Motor neuron (in vitro differentiated cells): ENCODE measurements at regions not wholly inside any gene's neighbourhood (a gene's known extent, or its start where the extent isn't known, plus 50 kb on each side); places are given as distances from the start of the nearest gene placed in this dataset.

ENCODE experiments used
- ATAC-seq, 8 experiments: fragments of 200-7000 bp; cut with Tn5 transposase; replicated peaks in 6 of 8; 2 replicates each; pipeline ENCODE4 v1.8.0; 2021; ENCODE audit warnings: mild to moderate bottlenecking in 8 of 8, moderate library complexity in 8 of 8
- H3K27ac ChIP-seq, 2 donors: fragments of 250-450 bp; sonication (Bioruptor Pico); 2 replicates each; pipeline ENCODE4 v1.9.0; 2021; ENCODE audit warnings: antibody characterized with exemption in 2 of 2, mild to moderate bottlenecking in 2 of 2, moderate library complexity in 1 of 2
- H3K4me1 ChIP-seq, 2 donors: fragments of 250-450 bp; sonication (Bioruptor Pico); replicated peaks in 1 of 2; 2 replicates each; pipeline ENCODE4 v1.6.1; 2021; ENCODE audit warnings: antibody characterized with exemption in 2 of 2, mild to moderate bottlenecking in 2 of 2, moderate library complexity in 1 of 2
- H3K4me3 ChIP-seq, 5 donors: fragments of 250-450 bp; sonication (Bioruptor Pico); 2 replicates each; pipeline ENCODE4 v1.9.0; 2021; ENCODE audit warnings: antibody characterized with exemption in 5 of 5, mild to moderate bottlenecking in 5 of 5, moderate library complexity in 4 of 5
- WGBS, 10 experiments: fragments of 450-650 bp; shearing (Covaris generic); methylation state at CpG; one replicate each; pipeline ENCODE4 v1.0.0; 2022; 5-methylcytosine and 5-hydroxymethylcytosine counted together
- in situ Hi-C, 9 experiments: fragments of 400-800 bp; cut with MboI; loops; one replicate each; pipeline ENCODE4 v1.15.0; 2021; ENCODE audit warnings: low sequenced_read_pairs in 9 of 9, low pct_unique_long_range_greater_than_20kb in 2 of 9; ENCODE audit not compliant: unreplicated experiment in 9 of 9

DNA sequence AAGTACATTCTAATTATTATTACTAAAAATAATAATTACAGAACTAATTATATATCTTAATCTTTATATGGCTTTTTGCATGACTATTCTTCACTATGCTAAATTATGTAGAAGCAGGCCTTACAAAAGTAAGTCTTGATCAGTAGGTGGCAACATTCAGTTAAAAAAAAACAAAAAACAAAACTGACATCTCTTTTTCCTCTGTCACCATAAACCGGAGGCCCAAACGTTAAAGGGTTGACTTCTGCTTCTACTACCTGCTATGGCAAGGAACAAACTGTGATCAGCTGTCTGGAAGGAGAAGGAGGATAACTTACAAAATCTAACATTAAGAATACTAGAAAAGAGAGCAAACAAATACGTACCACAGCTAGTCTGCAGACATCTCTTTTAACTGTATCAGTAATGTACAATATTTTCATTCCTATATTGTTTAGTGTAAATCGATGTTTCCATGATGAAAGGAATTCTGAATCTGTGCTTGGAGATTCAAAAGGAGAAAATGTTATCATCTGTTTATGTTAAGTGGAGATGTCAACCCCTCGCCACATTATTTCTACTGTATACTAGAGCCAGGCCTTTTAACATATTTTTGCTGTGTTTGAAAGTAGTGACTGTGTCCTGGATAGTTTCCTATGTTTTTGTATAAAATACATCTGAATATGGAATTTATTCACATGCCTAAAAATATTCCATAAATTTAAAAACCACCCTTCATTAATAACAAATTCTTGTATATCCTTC, 1525.4 kb downstream of the SLITRK1 start:
- WGBS, 10 experiments, result 7 to 90% (median 69%) methylated on average over 1 to 5 of the region's 5 CpGs; no CpG with 5 or more reads in 1 of the 10 experiments
- no peak overlapping the region for H3K27ac ChIP-seq
- no peaks in the 10 kb centered on the region for H3K4me1 ChIP-seq
- H3K4me3 ChIP-seq, result no peak overlapping the region
- peak in 1 of 8 experiments; percentile 44 for ATAC-seq
- in situ Hi-C loops, result no loop called here

DNA sequence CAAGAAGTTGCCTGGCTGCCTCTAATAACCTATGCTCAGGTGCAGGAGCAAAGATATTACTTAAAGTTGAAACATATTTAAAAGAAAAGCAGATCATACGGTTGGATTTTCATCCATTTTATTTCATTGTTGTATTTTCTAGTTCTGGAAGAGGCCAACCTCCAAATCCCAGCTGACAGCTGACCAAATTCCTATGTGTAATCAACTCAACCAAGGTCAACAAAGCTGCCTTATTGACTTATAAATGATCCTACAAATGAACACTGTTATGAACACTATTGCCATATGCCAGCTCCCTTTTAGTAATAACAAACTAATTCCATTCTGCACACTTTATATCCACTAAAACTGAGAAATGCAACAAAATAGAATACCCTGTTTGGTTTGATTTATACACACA, 1537.4 kb downstream of the SLITRK1 start:
- Histone ChIP-seq H3K4me3 (no peak overlapping the region), H3K4me1 (no peaks in the 10 kb centered on the region), H3K27ac (no peak overlapping the region)
- ATAC-seq, result no peak
- 0 to 100% (median 85%) methylated on average over 1 of the region's 1 CpG; no CpG with 5 or more reads in 2 of the 10 experiments for WGBS, 10 experiments
- in situ Hi-C loops, result no loop called here

DNA sequence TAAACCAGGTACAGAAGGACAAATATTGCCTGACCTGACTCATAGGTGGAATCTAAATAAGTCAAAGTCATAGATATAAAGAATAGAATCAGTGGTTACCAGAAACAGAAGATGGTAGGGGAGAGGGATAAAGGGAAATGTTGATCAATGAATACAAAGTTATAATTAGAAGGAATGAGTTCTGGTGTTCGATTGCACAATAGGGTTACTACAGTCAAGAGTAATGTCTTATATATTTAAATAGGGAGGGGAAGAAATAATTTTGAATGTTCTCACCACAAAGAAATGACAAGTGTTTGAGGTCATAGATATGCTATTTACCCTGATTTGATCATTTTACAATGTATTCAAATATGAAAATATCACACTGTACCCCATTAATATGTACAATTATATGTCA, 1541.2 kb downstream of the SLITRK1 start:
- no peak for ATAC-seq
- H3K4me3 ChIP-seq, result no peak overlapping the region
- no peak overlapping the region for H3K27ac ChIP-seq
- in situ Hi-C loops, result no loop called here
- H3K4me1 ChIP-seq, result no peaks in the 10 kb centered on the region
- 0 to 100% (median 80%) methylated on average over 1 of the region's 1 CpG; no CpG with 5 or more reads in 1 of the 10 experiments for WGBS, 10 experiments

DNA sequence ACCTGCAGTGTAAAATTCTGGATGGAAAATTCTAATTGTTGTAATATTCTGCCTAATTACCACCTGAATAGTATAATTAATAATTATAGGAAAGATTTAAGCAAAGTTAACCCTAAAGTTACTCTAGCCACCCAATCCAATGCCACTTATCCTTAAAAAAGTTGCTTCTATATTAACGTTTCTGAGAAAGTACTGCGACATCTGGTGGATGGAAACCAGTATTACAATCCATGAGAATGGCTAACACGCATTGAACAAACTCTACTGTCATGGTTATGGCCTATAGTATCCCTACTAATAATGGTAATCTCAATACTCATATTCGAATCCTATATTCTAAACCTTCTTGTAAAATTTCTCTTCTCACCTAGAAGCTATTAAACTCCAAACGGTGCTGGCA, 1551.8 kb downstream of the SLITRK1 start:
- in situ Hi-C loops, result no loop called here
- Histone ChIP-seq H3K27ac (no peak overlapping the region), H3K4me1 (no peaks in the 10 kb centered on the region), H3K4me3 (no peak overlapping the region)
- ATAC-seq, result no peak
- WGBS, 10 experiments, result 0 to 89% (median 49%) methylated on average over 1 to 5 of the region's 5 CpGs; no CpG with 5 or more reads in 1 of the 10 experiments

DNA sequence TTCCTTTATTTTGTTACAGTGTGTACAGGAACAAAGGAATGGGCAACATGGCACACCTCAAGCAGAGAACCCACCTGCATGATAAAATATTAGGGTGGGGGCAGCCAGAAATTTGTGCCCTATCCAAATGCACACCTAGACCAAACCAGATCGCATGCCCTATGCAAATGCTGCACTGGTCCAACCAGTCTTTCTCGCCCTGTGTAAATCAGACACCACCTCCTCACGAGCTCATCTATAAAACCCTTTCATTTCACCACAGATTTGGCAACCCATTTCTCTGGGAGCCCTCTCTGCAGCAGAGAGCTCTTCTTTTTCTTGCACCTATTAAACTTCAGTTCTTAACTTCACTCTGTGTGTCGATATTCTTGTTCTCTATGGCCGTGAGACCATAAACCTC, 1559.2 kb downstream of the SLITRK1 start:
- ATAC-seq, result no peak
- 0 to 100% (median 79%) methylated on average over 1 to 5 of the region's 5 CpGs; no CpG with 5 or more reads in 3 of the 10 experiments for WGBS, 10 experiments
- H3K4me3 ChIP-seq, result no peak overlapping the region
- in situ Hi-C loops, result no loop called here
- H3K4me1 ChIP-seq, result no peaks in the 10 kb centered on the region
- no peak overlapping the region for H3K27ac ChIP-seq

DNA sequence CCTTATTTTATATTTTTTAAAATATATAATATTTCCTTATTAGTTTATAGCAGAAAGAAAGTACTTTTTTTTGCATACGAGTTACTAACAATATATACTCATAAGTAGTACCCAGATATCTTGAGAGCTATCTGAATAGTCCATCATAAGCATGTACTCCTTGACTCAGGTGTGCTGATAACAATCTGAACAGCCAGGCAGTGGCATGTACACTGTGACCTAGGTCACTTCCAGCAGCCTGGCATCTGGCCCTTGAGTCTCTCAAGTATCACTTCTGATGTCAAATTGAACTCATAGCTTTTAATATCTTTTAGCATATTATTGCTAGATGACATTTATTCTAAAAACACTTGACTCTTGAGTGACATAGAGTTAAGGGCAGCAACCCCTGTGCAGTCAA, 1576.7 kb downstream of the SLITRK1 start:
- Histone ChIP-seq H3K4me3 (no peak overlapping the region), H3K27ac (no peak overlapping the region), H3K4me1 (no peaks in the 10 kb centered on the region)
- ATAC-seq, result no peak
- in situ Hi-C loops, result no loop called here
- 0 to 90% (median 76%) methylated on average over 1 of the region's 1 CpG for WGBS, 10 experiments

DNA sequence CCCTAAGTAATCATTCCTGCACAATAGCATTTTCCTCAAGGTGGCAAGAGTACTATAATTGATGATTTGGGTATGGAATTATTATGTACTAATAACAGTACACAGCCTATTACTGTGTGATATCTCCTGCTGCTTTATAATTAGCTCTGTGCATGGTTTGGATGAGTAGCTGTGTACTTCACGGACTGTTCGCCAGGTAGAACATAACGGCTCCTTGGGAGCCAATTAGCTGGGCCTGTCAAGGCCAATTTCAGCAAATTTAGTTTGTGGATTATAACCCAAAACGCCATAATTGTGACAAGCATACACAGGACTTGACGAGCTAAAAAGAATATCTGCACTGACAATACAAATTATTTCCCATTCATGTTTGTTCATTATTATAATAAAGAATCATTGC, 1584.2 kb downstream of the SLITRK1 start:
- WGBS, 10 experiments, result 0 to 97% (median 81%) methylated on average over 2 to 5 of the region's 5 CpGs
- Histone ChIP-seq H3K4me3 (no peak overlapping the region), H3K4me1 (no peaks in the 10 kb centered on the region), H3K27ac (no peak overlapping the region)
- in situ Hi-C loops, result no loop called here
- no peak for ATAC-seq

DNA sequence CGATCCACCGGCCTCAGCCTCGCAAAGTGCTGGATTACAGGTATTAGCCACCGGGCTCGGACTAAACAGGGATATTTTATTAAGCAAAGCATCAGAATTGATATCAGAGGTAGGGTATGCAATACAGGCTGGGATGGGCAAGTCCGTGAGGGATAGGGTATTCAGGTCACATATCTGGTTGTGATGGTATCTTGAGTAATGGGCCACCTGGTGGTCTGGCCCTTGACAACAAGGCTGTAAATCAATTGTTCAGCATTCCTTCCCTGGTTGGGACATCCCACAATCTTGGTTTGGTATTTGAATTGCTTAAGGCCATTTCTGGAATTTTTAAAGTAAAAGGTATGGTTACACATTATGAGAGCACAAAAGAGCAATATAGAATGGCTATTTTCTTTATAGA, 1588.0 kb downstream of the SLITRK1 start:
- Histone ChIP-seq H3K4me3 (no peak overlapping the region), H3K27ac (no peak overlapping the region), H3K4me1 (no peaks in the 10 kb centered on the region)
- WGBS, 10 experiments, result 20 to 100% (median 40%) methylated on average over 1 to 5 of the region's 6 CpGs; no CpG with 5 or more reads in 3 of the 10 experiments
- no peak for ATAC-seq
- in situ Hi-C loops, result no loop called here

DNA sequence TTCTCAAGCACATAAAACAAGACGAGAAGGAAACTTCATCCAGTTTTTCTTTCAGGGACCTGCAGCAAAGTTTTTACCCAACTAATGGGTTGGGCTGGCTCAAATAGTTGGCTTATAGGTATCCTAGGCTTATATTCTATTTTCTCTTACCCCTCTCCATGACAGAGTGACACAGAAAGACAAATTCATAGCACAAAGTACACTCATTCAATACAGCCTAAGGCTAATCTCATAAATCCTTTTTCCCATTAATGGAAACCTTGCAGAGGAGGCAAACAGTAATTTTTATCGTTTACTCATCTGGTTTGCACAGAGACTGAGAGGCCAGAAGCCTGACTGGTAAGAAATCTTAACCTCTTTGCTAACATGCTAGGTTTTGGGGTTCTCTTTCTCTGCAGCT, 1589.9 kb downstream of the SLITRK1 start:
- Histone ChIP-seq H3K4me3 (no peak overlapping the region), H3K4me1 (no peaks in the 10 kb centered on the region), H3K27ac (no peak overlapping the region)
- in situ Hi-C loops, result no loop called here
- ATAC-seq, result no peak
- WGBS, 10 experiments, result 0 to 94% (median 78%) methylated on average over 1 to 2 of the region's 2 CpGs; no CpG with 5 or more reads in 3 of the 10 experiments

DNA sequence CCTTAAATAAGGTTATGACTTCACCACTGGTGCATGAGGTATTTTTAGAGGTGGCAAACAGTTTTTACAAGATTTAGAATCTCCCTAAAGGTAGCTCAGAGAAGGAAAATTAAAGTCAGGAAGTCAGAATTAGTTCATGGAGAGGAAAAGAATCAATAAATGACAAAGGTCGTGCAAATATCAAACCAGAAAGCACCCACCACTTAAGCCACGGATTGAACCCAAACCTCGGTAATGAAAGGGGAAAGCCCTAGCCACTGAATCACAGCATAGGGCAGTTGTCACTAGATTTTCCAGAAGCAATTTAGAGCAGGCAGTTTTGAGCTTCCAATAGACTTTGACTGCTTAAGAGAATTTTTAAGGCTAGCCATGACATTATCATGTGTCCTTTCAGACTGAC, 1590.4 kb downstream of the SLITRK1 start:
- no peak overlapping the region for H3K4me3 ChIP-seq
- 9 to 100% (median 70%) methylated on average over 1 to 3 of the region's 3 CpGs; no CpG with 5 or more reads in 2 of the 10 experiments for WGBS, 10 experiments
- no peaks in the 10 kb centered on the region for H3K4me1 ChIP-seq
- no peak overlapping the region for H3K27ac ChIP-seq
- no peak for ATAC-seq
- in situ Hi-C loops, result no loop called here

DNA sequence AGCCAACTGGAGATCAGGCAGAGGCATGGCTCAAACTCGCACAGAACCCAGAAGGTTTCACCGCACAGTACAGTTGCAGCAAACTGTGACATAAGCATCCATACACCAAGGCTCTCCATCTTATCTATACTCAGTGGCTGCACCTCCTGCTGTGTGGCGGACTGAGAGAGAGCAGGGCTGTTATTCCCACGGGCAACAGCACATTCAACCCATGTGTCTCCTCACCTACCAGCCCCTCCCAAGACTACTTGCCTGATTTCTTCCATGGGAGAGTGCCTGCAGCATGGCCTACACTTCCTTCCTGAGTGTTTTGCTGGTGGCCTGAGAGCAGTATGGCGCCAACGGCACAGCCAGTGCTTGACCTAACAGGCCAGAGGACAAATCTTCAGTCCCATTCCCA, 1606.6 kb downstream of the SLITRK1 start:
- H3K4me3 ChIP-seq, result no peak overlapping the region
- 31 to 100% (median 87%) methylated on average over 1 to 5 of the region's 6 CpGs; no CpG with 5 or more reads in 4 of the 10 experiments for WGBS, 10 experiments
- in situ Hi-C loops, result no loop called here

DNA sequence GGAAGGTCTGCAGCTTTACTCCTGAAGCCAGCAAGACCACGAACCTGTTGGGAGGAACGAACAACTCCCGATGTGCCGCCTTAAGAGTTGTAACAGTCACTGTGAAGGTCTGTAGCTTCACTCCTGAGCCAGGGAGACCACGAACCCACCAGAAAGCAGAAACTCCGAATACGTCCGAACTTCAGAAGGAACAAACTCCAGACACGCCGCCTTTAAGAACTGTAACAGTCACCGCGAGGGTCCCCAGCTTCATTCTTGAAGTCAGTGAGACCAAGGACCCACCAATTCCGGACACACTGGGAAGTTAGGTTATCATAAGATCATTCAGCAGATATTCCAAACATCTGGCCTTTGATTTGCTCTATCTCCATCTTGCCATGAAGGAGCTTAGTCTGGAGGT, 1623.0 kb downstream of the SLITRK1 start:
- no peak for ATAC-seq

More for the DNA sequence above, 1606.6 kb downstream of the SLITRK1 start:
- Histone ChIP-seq H3K27ac (no peak overlapping the region), H3K4me1 (no peaks in the 10 kb centered on the region)
- no peak for ATAC-seq

DNA sequence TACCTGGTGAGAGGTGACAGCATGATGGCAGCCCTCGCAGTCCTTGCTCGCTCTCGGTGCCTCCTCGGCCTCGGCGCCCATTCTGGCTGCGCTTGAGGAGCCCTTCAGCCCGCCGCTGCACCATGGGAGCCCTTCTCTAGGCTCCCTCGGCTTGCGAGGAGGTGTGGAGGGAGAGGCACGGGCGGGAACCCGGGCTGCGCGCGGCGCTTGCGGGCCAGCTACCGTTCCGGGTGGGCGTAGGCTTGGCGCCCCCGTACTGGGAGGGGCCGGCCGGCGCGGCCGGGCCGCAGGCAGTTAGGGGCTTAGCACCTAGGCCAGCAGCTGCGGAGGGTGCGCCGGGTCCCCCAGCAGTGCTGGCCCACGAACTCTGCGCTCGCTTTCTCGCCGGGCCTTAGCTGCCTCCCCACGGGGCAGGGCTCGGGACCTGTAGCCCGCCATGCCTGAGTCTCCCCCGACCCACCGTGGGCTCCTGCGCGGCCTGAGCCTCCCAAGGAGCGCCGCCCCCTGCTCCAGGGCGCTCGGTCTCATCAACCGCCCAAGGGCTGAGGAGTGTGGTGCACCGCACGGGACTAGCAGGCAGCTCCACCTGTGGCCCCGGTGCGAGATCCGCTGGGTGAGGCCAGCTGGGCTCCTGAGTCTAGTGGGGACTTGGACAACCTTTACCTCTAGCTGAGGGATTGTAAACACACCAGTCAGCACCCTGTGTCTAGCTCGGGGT, 1624.3 kb downstream of the SLITRK1 start:
- no peaks in the 10 kb centered on the region for H3K4me1 ChIP-seq
- in situ Hi-C loops, result no loop called here
- H3K27ac ChIP-seq, result no peak overlapping the region
- 40 to 97% (median 80%) methylated on average over 1 to 22 of the region's 56 CpGs; no CpG with 5 or more reads in 7 of the 10 experiments for WGBS, 10 experiments
- no peak for ATAC-seq
- no peak overlapping the region for H3K4me3 ChIP-seq

More for the DNA sequence above, 1623.0 kb downstream of the SLITRK1 start:
- WGBS, 10 experiments, result 0 to 94% (median 81%) methylated on average over 1 to 13 of the region's 13 CpGs; no CpG with 5 or more reads in 2 of the 10 experiments
- no peak overlapping the region for H3K4me3 ChIP-seq
- no peak overlapping the region for H3K27ac ChIP-seq
- no peaks in the 10 kb centered on the region for H3K4me1 ChIP-seq
- in situ Hi-C loops, result no loop called here
